MCF 10A (cell line): ENCODE measurements at regions not wholly inside any gene's neighbourhood (a gene's known extent, or its start where the extent isn't known, plus 50 kb on each side); places are given as distances from the start of the nearest gene placed in this dataset.

ENCODE experiments used
- BruUV-seq: library from RNA; stranded (reverse); fragments of 400-500 nt; replicated peaks from 2 replicates; lab custom pipeline; 2021; lab: Mats Ljungman, UMichigan
- CTCF ChIA-PET: fragments of 300-600 bp; sonication (Branson Sonifier 250); formaldehyde crosslinking; extraction: SDS; loops from one replicate; lab custom pipeline; 2021; ENCODE audit warnings: antibody characterized with exemption, inconsistent platforms; lab: Yijun Ruan, JAX
- POLR2A ChIA-PET: fragments of 300-600, 350-650 bp; sonication (Branson Sonifier 250); formaldehyde crosslinking; extraction: SDS; loops from one replicate; lab custom pipeline; 2020; ENCODE audit warnings: antibody characterized with exemption, inconsistent platforms; lab: Yijun Ruan, JAX
- DNase-seq: peaks from one replicate; pipeline ENCODE4 v3.0.0-alpha.2; 2018; ENCODE audit not compliant: unreplicated experiment
- H3K27ac Mint-ChIP-seq: one replicate; pipeline ENCODE4 v1.8.0; 2022; ENCODE audit warnings: mild to moderate bottlenecking, low read depth, mixed read lengths; ENCODE audit not compliant: unreplicated experiment
- H3K27me3 Mint-ChIP-seq: one replicate; pipeline ENCODE4 v1.8.0; 2022; ENCODE audit warnings: mixed read lengths; ENCODE audit not compliant: insufficient read depth, unreplicated experiment
- H3K36me3 Mint-ChIP-seq: one replicate; pipeline ENCODE4 v1.8.0; 2022; ENCODE audit warnings: mild to moderate bottlenecking, moderate library complexity, mixed read lengths; ENCODE audit not compliant: insufficient read depth, unreplicated experiment
- H3K4me1 Mint-ChIP-seq: one replicate; pipeline ENCODE4 v1.8.0; 2022; ENCODE audit warnings: mixed read lengths; ENCODE audit not compliant: insufficient read depth, unreplicated experiment
- H3K4me3 Mint-ChIP-seq: one replicate; pipeline ENCODE4 v1.8.0; 2022; ENCODE audit warnings: mild to moderate bottlenecking, moderate library complexity, mixed read lengths; ENCODE audit not compliant: unreplicated experiment
- H3K9me3 Mint-ChIP-seq: one replicate; pipeline ENCODE4 v1.8.0; 2022; ENCODE audit warnings: mixed read lengths; ENCODE audit not compliant: unreplicated experiment
- intact Hi-C: fragments of 100-400 bp; cut with micrococcal nuclease; formaldehyde crosslinking; loops from 2 replicates; pipeline ENCODE4 v1.14.1; 2022
- TF ChIP-seq, protein P1 (sequence below): fragments of 200-600 bp; IDR thresholded peaks from one replicate; pipeline ENCODE4 v1.8.0; 2022; ENCODE audit warnings: antibody characterized with exemption, mild to moderate bottlenecking; ENCODE audit not compliant: unreplicated experiment

DNA sequence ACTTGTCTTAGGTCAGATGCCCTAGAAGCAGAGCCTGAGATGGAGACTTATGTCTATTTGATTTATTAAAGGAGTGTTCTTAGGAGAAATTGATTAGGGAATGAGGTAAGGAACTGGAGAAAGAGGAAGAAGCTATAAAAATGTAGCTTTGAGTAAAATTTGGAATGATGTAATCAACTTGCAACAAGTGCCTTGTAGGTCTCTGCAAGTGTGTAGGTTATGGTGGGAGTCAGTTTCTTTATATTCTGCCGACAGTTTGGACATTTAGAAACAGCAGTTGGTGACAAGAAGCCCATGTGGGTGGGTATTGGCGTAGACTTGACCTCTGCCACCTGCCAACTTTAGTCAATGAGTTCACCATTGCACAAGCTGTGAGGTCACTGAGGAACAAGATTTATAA is 986.5 kb downstream of the CDH18 start:
- BruUV-seq, result no TSS peak
- ChIA-PET CTCF (interaction anchor here (0.8 kb wide), 2 partner anchors 241 to 323 kb away, joined by 3 to 4 read pairs; no protein-coding TSS in a partner anchor), POLR2A (no interaction called here)
- Mint-ChIP-seq H3K27ac (no peak overlapping the region), H3K4me3 (no peak overlapping the region), H3K27me3 (no peaks in the 10 kb centered on the region), H3K9me3 (no peaks in the 10 kb centered on the region), H3K36me3 (peaks cover 5% of the 10 kb centered on the region), H3K4me1 (no peaks in the 10 kb centered on the region)
- DNase-seq, result no peak
- intact Hi-C loops, result no loop called here
- TF ChIP-seq, protein P1, sequence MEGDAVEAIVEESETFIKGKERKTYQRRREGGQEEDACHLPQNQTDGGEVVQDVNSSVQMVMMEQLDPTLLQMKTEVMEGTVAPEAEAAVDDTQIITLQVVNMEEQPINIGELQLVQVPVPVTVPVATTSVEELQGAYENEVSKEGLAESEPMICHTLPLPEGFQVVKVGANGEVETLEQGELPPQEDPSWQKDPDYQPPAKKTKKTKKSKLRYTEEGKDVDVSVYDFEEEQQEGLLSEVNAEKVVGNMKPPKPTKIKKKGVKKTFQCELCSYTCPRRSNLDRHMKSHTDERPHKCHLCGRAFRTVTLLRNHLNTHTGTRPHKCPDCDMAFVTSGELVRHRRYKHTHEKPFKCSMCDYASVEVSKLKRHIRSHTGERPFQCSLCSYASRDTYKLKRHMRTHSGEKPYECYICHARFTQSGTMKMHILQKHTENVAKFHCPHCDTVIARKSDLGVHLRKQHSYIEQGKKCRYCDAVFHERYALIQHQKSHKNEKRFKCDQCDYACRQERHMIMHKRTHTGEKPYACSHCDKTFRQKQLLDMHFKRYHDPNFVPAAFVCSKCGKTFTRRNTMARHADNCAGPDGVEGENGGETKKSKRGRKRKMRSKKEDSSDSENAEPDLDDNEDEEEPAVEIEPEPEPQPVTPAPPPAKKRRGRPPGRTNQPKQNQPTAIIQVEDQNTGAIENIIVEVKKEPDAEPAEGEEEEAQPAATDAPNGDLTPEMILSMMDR, result no peak

DNA sequence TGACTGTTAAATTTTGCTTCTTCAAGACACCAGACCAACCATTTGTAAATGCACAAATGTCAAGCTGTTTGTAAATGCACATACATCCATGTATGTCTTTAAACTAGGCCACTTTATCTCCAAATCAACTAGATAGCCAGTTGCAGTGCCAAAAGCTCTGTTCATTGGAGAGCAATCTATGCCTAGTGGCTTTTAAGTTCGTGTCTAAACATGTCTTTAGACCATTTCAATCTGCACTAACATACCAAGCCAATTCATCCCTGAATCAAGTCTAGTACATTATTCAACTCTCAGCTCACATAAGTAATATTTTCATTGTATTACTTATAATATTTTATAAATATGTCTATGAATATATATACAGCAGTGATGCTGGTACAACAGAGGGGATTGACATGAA is 985.9 kb downstream of the CDH18 start:
- ChIA-PET CTCF (interaction anchor here (0.8 kb wide), 1 partner anchor 241 kb away, joined by 4 read pairs; no protein-coding TSS in a partner anchor), POLR2A (interaction anchor here (0.5 kb wide), 1 partner anchor 44 kb away, joined by 4 read pairs; no protein-coding TSS in a partner anchor)
- no peak overlapping the region for H3K27ac Mint-ChIP-seq
- peak; percentile 3 for DNase-seq
- no peaks in the 10 kb centered on the region for H3K4me1 Mint-ChIP-seq
- TF ChIP-seq, protein P1, result no peak
- H3K9me3 Mint-ChIP-seq, result no peaks in the 10 kb centered on the region
- no TSS peak for BruUV-seq
- peaks cover 5% of the 10 kb centered on the region for H3K36me3 Mint-ChIP-seq
- no peak overlapping the region for H3K4me3 Mint-ChIP-seq
- no peaks in the 10 kb centered on the region for H3K27me3 Mint-ChIP-seq
- intact Hi-C loops, result no loop called here

DNA sequence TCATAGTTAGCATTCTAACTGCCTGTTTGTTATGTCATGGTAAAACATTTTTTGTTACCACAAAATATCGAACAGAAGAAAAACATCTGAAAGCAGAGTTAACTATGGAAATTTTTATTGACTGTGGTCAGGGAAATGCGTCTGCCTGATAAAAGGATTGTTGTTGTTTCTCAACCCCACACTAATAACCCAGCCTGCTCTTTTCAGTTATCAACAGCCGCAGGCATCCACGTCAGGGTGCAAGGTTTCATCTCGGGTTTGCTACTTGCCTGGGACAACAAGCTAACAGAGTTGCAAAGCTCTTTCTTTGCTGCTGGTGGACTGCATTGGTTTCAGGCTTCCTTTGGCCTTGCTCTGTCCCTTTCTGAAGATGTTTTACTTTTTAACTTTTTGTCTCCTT is 969.2 kb downstream of the CDH18 start:
- H3K4me1 Mint-ChIP-seq, result no peaks in the 10 kb centered on the region
- TF ChIP-seq, protein P1, result no peak
- no peaks in the 10 kb centered on the region for H3K36me3 Mint-ChIP-seq
- H3K27ac Mint-ChIP-seq, result no peak overlapping the region
- intact Hi-C loops, result no loop called here
- ChIA-PET CTCF (no interaction called here), POLR2A (interaction anchor here (0.6 kb wide), 1 partner anchor 21 kb away, joined by 3 read pairs; no protein-coding TSS in a partner anchor)
- no peak for DNase-seq
- H3K27me3 Mint-ChIP-seq, result no peaks in the 10 kb centered on the region
- no peaks in the 10 kb centered on the region for H3K9me3 Mint-ChIP-seq
- no peak overlapping the region for H3K4me3 Mint-ChIP-seq
- BruUV-seq, result no TSS peak

DNA sequence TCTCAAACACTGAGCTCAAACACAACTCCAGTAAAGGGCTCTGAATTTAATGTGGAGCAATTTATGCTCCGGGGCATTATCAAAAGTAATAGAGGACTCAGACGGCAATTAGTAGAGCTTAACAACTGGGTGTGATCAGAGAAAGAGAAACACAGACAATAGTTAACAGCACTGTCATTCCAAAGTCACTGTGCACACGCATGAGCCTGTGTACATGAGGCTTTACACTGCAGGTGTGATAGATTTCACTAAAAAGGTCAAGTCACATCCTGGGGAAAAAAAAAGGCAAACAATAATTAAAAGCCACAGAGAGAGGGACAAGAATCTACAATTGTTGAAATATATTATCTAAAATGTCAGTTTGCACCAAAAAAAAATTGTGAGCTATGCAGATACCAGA is 956.5 kb downstream of the CDH18 start:
- no peaks in the 10 kb centered on the region for H3K27me3 Mint-ChIP-seq
- no peak for DNase-seq
- TF ChIP-seq, protein P1, result no peak
- intact Hi-C loops, result no loop called here
- no peaks in the 10 kb centered on the region for H3K4me1 Mint-ChIP-seq
- no TSS peak for BruUV-seq
- no peak overlapping the region for H3K4me3 Mint-ChIP-seq
- CTCF ChIA-PET, result interaction anchor here (0.7 kb wide), 1 partner anchor 294 kb away, joined by 3 read pairs; no protein-coding TSS in a partner anchor
- POLR2A ChIA-PET, result interaction anchor here (0.6 kb wide), 2 partner anchors 11 to 27 kb away, joined by 3 read pairs; no protein-coding TSS in a partner anchor
- H3K27ac Mint-ChIP-seq, result no peak overlapping the region
- H3K36me3 Mint-ChIP-seq, result peaks cover 4% of the 10 kb centered on the region
- H3K9me3 Mint-ChIP-seq, result no peaks in the 10 kb centered on the region
